Panc1 (cell line): ENCODE measurements at regions not wholly inside any gene's neighbourhood (a gene's known extent, or its start where the extent isn't known, plus 50 kb on each side); places are given as distances from the start of the nearest gene placed in this dataset.

ENCODE experiments used
- CTCF ChIP-seq: fragments of 450-650 bp; IDR thresholded peaks from 2 replicates; pipeline ENCODE4 v1.5.1; 2017; ENCODE audit warnings: mild to moderate bottlenecking
- REST ChIP-seq, 2 experiments: IDR thresholded peaks; 2 replicates each; pipeline ENCODE4 v1.6.1; 2011 to 2012; ENCODE audit warnings: low read depth in 2 of 2, control low read depth in 1 of 2, low read length in 1 of 2, mild to moderate bottlenecking in 1 of 2, moderate library complexity in 1 of 2; ENCODE audit not compliant: insufficient read depth in 1 of 2
- TCF7L2 ChIP-seq: IDR thresholded peaks from 2 replicates; pipeline ENCODE4 v1.6.1; 2011; ENCODE audit warnings: mild to moderate bottlenecking, low read depth, low read length, inconsistent platforms

GRCh38 chr6:71510856-71511255 is 222.2 kb downstream of the OGFRL1 start:
- no peak for TF ChIP-seq CTCF
- no peak for TF ChIP-seq REST (IDR thresholded peaks at IDR 0.05; ENCODE audit: insufficient read depth in 1 of 2, low read depth in 2 of 2, low read length in 1 of 2)
- TF ChIP-seq TCF7L2: no peak
